HG03025 (cell line): ENCODE measurements at regions not wholly inside any gene's neighbourhood (a gene's known extent, or its start where the extent isn't known, plus 50 kb on each side); places are given as distances from the start of the nearest gene placed in this dataset.

Source experiments
- ATAC-seq: cut with Tn5 transposase; IDR thresholded peaks from one replicate; pipeline ENCODE4 v1.9.1; 2021; ENCODE audit warnings: mild to moderate bottlenecking, moderate library complexity; ENCODE audit not compliant: unreplicated experiment, low FRiP score

DNA sequence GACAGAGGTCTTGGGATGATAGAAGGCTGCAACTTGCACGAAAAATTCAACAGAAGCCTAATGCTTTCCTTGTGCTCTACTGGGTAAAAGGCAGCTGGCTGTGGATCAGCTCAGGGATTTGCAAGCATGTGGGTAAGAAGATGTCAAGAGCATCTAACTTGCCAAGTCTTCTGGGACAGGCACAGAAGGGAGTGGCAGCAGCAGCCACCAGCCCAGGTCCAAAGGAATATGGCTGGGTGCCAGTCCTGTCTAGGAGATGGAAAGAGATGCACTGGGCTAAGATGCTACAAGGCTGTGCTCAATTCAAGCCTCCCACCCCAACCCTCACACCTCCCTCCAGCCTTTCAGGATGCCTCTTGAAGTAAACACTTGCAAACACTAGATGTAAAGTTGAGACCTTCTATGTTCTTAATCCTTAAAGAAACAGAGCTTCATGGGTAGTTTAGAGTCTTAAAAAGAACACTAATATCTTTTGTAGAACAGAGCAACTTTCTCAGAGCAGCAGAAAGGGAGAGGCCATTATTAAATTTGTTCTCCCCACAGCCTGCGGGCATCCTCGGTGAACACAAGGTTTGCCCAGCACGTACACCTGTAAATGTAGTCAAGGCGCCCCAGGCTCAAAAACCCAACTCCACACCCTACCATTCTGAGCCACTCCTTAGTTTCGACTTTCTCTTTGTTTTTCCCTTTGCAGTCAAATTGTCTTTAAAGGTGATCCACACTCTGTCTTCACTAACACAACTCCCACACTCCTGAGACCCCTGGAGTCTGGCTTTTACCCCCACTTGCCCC lies 64.6 kb upstream of the BCAR3 start:
- no peak for ATAC-seq

DNA sequence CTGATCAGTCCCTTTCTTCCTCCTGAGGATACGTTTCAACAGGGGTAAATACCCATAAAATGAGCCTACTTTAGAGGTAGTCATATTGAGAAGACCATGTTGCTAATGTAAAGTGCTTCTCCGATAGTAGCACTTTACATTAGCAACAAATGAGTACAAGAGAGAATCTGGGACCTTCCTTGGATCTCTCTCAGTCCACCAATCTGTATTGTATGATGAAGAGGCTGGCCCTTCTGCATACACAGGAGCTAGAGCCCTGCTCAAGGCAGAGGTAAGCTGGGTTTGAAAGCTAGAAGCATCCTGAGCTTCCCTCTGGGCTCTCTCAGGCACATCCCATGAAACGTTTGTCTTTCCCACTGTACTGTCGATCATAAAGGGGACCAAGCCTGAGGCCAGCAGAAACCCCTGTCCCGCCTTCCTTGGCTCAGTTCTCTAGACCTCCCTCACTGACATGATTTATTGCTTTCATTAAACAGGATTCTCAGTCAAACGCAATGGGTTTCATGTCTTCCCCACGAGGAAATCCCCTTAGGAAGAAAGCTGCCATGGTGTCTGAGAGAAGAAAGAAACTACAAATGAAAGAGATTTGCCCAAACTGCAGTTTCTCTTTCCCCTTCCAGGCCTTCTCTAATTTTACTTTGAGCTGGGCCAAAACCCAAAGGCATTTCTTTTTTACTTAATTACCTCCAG lies 62.8 kb upstream of the BCAR3 start:
- no peak for ATAC-seq

DNA sequence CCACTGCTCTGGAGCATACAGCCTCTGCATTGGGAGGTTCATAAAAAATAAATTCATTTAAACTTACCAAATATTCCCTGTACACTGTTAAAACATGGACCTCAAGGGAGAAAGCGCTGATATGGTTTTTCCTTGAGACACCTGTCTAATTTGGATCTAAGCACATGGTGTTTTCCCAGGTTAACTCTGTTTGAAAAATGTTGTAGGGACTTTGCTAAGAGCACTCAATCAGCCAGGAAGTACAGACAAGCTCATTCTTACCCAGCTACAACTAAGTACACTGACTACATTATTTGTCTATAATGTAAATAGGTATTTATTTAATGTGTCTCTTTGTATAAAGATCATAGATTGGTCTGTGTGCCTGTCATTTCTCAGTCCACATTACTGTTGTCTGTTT lies 61.8 kb upstream of the BCAR3 start:
- no peak for ATAC-seq

DNA sequence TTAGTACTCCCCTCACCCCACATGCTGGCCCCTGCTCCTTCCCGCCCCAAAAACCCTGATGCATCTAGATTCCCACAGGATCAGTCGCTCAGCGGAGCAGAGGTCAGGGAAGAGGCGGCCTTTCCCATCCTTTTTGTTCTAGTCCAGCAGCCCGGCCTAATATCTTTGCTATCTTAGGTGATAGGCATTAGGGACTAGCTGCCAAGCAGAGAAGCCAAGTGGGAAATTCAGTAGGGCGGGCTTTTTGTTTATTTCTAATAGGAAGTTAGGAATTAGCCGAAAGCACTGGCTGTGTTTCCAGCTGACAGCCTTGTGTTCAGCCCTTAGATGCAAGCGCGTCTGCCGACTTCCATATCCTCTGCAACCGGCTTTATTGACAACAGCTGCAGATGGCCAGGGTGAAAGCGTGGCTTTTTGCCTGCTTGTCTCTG lies 59.0 kb upstream of the BCAR3 start:
- ATAC-seq, result no peak

DNA sequence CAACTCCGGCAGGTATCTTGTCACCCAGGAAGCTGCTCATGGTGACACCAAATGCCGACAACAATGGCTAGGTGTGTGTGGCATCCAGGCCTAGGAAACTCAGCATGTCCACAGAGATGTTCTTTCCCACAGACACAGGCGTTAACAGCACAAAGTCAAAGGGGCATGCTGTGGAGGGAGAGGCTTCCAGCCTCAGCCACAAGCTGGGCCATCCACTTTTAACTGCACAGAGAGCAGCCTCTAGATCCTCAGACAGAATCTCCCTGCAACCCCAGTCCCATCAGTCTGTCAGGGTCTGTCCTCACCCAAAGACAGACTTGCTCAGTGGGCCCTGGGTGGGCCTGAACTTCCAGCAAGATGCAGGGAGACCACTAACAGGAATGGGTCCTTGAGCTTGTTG lies 58.5 kb upstream of the BCAR3 start:
- no peak for ATAC-seq

DNA sequence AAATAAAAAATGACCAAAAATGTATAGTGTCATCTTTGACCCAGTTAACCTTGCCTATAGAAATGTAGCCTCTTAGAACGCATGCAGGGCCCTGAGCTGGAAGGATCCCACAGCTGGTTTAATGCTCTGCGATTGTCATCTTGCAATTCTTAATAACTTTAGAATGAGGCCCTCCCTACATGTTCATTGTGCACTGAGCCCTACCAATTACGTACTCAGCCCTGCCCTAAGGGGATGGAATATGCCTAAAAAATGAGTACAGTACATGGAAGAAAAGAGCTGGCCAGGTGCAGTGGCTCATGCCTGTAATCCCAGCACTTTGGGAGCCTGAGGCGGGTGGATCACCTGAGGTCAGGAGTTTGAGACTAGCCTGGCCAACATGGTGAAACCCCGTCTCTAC lies 57.8 kb upstream of the BCAR3 start:
- no peak for ATAC-seq

DNA sequence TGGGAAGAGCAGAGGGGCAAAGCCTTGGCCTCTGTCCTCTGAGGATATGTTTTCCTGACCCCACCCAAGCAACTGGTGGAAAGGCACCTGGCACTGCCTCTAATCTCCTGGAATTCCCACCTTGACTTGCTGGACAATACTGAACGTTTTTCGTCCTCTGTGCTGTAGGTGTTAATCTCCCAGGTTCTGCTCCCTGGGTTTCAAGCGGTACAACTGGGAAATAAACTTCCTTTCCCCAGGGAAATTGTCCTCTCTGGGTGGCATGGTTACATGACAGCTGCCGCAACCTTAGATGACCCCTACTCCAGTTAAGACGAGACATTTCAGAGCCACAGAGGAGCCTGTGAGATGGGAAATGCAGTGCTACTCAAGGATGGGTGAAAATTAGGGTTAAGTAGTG lies 57.3 kb upstream of the BCAR3 start:
- ATAC-seq, result no peak

DNA sequence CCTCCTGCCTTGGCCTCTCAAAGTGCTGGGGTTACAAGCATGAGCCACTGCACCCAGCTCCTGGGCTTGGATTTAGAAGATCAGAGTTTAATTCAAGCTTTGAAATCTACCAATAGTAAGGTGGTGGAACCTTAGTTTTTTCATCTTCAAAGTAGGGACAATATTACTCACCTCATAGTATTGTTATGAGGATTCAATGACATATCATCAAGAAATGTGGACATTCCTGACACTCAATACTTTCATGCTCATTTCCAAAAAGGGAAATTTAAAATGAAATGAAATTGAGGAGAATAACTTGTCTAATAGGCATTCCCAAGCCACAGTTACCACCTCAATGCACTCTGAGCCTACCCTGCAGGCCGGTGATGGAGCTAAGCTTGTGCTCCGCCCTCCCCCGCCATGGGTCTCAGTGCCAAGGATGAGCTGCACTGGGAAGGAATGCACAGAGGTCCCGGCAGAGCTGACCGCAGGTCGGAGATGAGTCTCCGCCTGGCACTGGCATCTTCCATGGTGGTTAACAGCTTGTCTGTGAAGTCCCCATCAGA lies 56.5 kb upstream of the BCAR3 start:
- no peak for ATAC-seq

DNA sequence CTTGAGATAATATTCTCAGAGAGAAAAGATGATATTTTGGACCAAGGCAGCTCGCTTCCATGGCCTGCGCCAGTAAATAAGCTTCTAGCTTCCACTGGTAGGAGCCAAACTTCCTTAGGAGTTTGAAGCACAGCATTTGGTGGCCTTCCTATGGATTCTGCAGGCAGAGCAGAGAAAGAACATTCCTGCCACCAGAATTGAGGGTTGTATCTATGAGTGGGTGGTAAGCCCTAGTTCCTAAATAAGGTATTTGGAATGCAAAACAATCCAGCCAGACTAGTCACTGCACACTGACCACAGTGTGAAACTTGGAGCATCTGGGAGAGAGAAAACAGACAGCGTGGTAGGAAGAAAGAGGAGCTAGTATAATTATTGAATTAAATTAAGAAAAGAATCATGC lies 54.1 kb upstream of the BCAR3 start:
- ATAC-seq, result no peak

DNA sequence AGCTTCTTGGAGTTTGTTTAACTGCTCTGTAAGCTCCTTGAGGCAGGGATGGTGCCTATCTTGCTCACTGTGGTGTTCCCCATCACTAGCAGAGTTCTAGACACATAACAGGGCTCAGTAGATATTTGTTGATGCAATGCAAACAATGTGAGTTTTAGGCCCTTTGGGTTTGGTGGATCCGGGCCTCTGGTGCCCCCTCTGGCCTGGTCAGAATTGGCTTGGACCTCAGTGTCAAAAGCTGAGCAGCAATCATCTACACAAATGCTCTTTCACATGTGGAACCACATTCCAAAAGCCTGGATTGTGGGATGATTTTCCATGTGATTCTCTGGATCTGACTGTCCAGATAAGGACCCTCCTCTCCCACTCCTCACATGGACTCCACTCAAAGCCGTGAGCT lies 53.4 kb upstream of the BCAR3 start:
- no peak for ATAC-seq

DNA sequence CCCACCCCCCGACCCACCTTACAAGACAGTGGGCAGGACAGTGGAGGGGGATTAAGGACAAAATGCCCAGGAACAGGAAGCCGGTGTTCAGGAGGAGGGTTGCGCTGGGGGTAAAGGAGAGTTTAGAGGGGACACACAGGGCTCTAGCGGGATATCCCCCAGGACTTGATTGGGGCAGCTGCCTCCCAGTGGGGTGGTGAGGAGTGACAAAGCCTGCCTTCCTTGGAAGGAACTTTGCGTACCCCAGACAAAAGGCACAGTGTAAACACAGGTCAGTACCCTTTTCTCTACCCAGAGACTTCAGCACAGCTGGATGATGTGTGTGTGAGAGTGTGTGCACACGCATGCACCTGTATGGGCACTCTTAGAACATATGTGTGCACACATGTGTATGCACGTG lies 51.7 kb upstream of the BCAR3 start:
- ATAC-seq, result no peak

DNA sequence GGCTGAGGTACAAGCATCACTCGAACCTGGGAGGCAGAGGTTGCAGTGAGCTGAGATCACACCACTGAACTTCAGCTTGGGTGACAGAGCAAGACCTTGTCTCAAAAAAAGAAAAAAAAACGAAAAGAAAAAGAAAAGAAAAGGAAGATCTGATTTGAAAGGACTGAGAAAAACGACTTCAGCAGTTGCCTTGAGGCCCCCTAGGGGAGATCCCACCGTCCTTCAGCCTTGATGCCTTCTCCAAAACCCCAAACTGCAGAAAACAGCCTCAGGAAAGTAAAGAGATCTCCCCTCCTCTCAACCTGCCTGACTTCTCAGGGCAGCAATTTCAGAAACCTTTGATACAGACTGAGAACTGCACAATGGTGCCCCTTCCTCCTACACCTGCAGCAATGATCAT lies 50.9 kb upstream of the BCAR3 start:
- ATAC-seq, result no peak
